HepG2 (cell line): ENCODE measurements at regions not wholly inside any gene's neighbourhood (a gene's known extent, or its start where the extent isn't known, plus 50 kb on each side); places are given as distances from the start of the nearest gene placed in this dataset.

Experiments
- ATAC-seq: fragments of 200-7000 bp; cut with Tn5 transposase; 3 replicates; pipeline ENCODE4 v1.9.1; 2020; ENCODE audit warnings: mild to moderate bottlenecking, moderate library complexity
- BruUV-seq: library from RNA; stranded (reverse); fragments of 400-500 nt; replicated peaks from 2 replicates; lab custom pipeline; 2021; lab: Mats Ljungman, UMichigan
- CTCF ChIA-PET: fragments of 300-600 bp; formaldehyde crosslinking; extraction: SDS; loops from one replicate; lab custom pipeline; 2021; ENCODE audit warnings: low total read pairs, inconsistent platforms, low intra/inter-chr PET ratio; lab: Yijun Ruan, JAX
- POLR2A ChIA-PET: fragments of 350-600 bp; sonication (Branson Sonifier 250); formaldehyde crosslinking; loops from one replicate; lab custom pipeline; 2020; ENCODE audit warnings: antibody characterized with exemption, inconsistent platforms; lab: Yijun Ruan, JAX
- DNase-seq: peaks from one replicate; pipeline ENCODE4 v3.0.0-alpha.2; 2015; ENCODE audit warnings: low spot score
- FAIRE-seq: peaks from 3 replicates; lab custom pipeline; 2011; peaks lifted over from hg19 to GRCh38; lab: Jason Lieb, UNC
- H2AFZ ChIP-seq: one replicate; pipeline ENCODE4 v1.6.1; 2011; ENCODE audit warnings: low read length, inconsistent platforms
- H3K27ac ChIP-seq: fragments of 300-600 bp; 3 replicates; pipeline ENCODE4 v1.8.0; 2011; ENCODE audit warnings: mixed run types, mild to moderate bottlenecking, mixed read lengths, low read length, inconsistent platforms; ENCODE audit not compliant: insufficient read depth; ENCODE audit errors: extremely low read length
- H3K27me3 ChIP-seq, 2 experiments: fragments of 200-600 bp in 1 of 2; 2 replicates in 1 of 2; 3 replicates in 1 of 2; pipeline versions ENCODE4 v1.6.0 to v1.8.0; 2011; ENCODE audit warnings: low read length in 2 of 2, mild to moderate bottlenecking in 2 of 2, moderate library complexity in 2 of 2, inconsistent platforms in 1 of 2; ENCODE audit not compliant: insufficient read depth in 2 of 2, control insufficient read depth in 1 of 2
- H3K36me3 ChIP-seq, 2 experiments: fragments of 200-600 bp in 1 of 2; replicated peaks in 1 of 2; 2 replicates in 1 of 2; 3 replicates in 1 of 2; pipeline versions ENCODE4 v1.5.1 to v1.8.0; 2011; ENCODE audit warnings: low read length in 2 of 2, inconsistent platforms in 1 of 2; ENCODE audit not compliant: insufficient read depth in 2 of 2, control insufficient read depth in 1 of 2
- H3K4me1 ChIP-seq: 2 replicates; pipeline ENCODE4 v1.5.1; 2012; ENCODE audit warnings: low read length, inconsistent platforms; ENCODE audit not compliant: insufficient read depth
- H3K4me2 ChIP-seq: 2 replicates; pipeline ENCODE4 v1.6.0; 2011; ENCODE audit warnings: low read depth, low read length, inconsistent platforms
- H3K4me3 ChIP-seq, 3 experiments: fragments of 200-600 bp in 1 of 3; sonication (generic), shearing (Covaris generic) in 1 of 3; replicated peaks in 1 of 3; 2 replicates each; pipeline ENCODE4 v1.5.1; 2011 to 2016; ENCODE audit warnings: low read length in 3 of 3, inconsistent platforms in 2 of 3, low read depth in 2 of 3, mild to moderate bottlenecking in 2 of 3, control low read depth in 1 of 3, mixed read lengths in 1 of 3; ENCODE audit not compliant: insufficient read depth in 1 of 3
- H3K79me2 ChIP-seq: one replicate; pipeline ENCODE4 v1.6.1; 2011; ENCODE audit warnings: low read length, inconsistent platforms; ENCODE audit not compliant: insufficient read depth
- H3K9ac ChIP-seq: 2 replicates; pipeline ENCODE4 v1.6.0; 2011; ENCODE audit warnings: mild to moderate bottlenecking, low read depth, low read length, inconsistent platforms; ENCODE audit not compliant: insufficient read depth
- H3K9me3 ChIP-seq: 2 replicates; pipeline ENCODE4 v1.5.1; 2012; ENCODE audit warnings: mild to moderate bottlenecking, low read length
- H4K20me1 ChIP-seq: 2 replicates; pipeline ENCODE4 v1.6.0; 2011; ENCODE audit warnings: inconsistent platforms, mild to moderate bottlenecking, low read length, moderate library complexity; ENCODE audit not compliant: insufficient read depth
- ARNT ChIP-seq: fragments of 450-650 bp; IDR thresholded peaks from 2 replicates; pipeline ENCODE4 v1.6.1; 2017
- IRX3 ChIP-seq: sonication (generic); formaldehyde crosslinking; IDR thresholded peaks from 2 replicates; pipeline ENCODE4 v1.8.1; 2023; ENCODE audit warnings: mild to moderate bottlenecking, low read depth, missing genetic modification reagents, borderline replicate concordance
- MXD4 ChIP-seq: IDR thresholded peaks from 2 replicates; pipeline ENCODE4 v1.6.1; 2016; ENCODE audit warnings: mild to moderate bottlenecking, missing biosample characterization, missing genetic modification reagents
- NBN ChIP-seq: fragments of 450-650 bp; conservative IDR thresholded peaks from 2 replicates; pipeline ENCODE4 v1.6.1; 2017
- PAF1 ChIP-seq: IDR thresholded peaks from 2 replicates; pipeline ENCODE4 v1.6.1; 2016; ENCODE audit warnings: missing genetic modification reagents, missing compliant biosample characterization
- SMAD3 ChIP-seq: sonication (generic); formaldehyde crosslinking; IDR thresholded peaks from 2 replicates; pipeline ENCODE4 v1.4.0; 2020; ENCODE audit warnings: missing genetic modification reagents
- SMARCE1 ChIP-seq: fragments of 450-650 bp; IDR thresholded peaks from 2 replicates; pipeline ENCODE4 v1.6.1; 2017; ENCODE audit warnings: borderline replicate concordance
- TFDP2 ChIP-seq: sonication (generic); formaldehyde crosslinking; IDR thresholded peaks from 2 replicates; pipeline ENCODE4 v1.4.0; 2020; ENCODE audit warnings: missing genetic modification reagents
- ZFP62 ChIP-seq: sonication (generic); formaldehyde crosslinking; IDR thresholded peaks from 2 replicates; pipeline ENCODE4 v1.4.0; 2020; ENCODE audit warnings: missing genetic modification reagents
- ZNF180 ChIP-seq: sonication (generic); formaldehyde crosslinking; IDR thresholded peaks from 2 replicates; pipeline ENCODE4 v1.4.0; 2020; ENCODE audit warnings: low read depth, missing genetic modification reagents, borderline replicate concordance
- ZNF569 ChIP-seq: sonication (generic); formaldehyde crosslinking; IDR thresholded peaks from 2 replicates; pipeline ENCODE4 v1.5.0; 2020; ENCODE audit warnings: mild to moderate bottlenecking, missing genetic modification reagents, moderate library complexity, borderline replicate concordance
- ZNF703 ChIP-seq: sonication (generic); formaldehyde crosslinking; IDR thresholded peaks from 2 replicates; pipeline ENCODE4 v1.5.1; 2020; ENCODE audit warnings: missing genetic modification reagents, mild to moderate bottlenecking, moderate library complexity, borderline replicate concordance
- WGBS: methylation state at CpG from one replicate; pipeline ENCODE4 v1.1.6; 2017; ENCODE audit warnings: low lambda C conversion rate; 5-methylcytosine and 5-hydroxymethylcytosine counted together
- in situ Hi-C: cut with HindIII; loops from 2 replicates; pipeline ENCODE4 v1.10.0; 2017; ENCODE audit warnings: low pct_unique_long_range_greater_than_20kb; ENCODE audit not compliant: extremely low pct_ligation_motif_present
- intact Hi-C: fragments of 100-400 bp; cut with micrococcal nuclease; formaldehyde crosslinking; loops from one replicate; pipeline ENCODE4 v1.10.0; 2022; ENCODE audit not compliant: unreplicated experiment
- TF ChIP-seq, protein P1 (sequence below): sonication (generic); formaldehyde crosslinking; IDR thresholded peaks from 2 replicates; pipeline ENCODE4 v1.5.0; 2020; ENCODE audit warnings: mild to moderate bottlenecking, missing genetic modification reagents
- TF ChIP-seq, protein P2 (sequence below): IDR thresholded peaks from 2 replicates; pipeline ENCODE4 v1.6.1; 2018; ENCODE audit warnings: missing genetic modification reagents, mild to moderate bottlenecking, missing compliant biosample characterization

GRCh38 chr4:14131335-14131734 is 503.8 kb upstream of the BOD1L1 start:
- Histone ChIP-seq H2AFZ (no peak overlapping the region), H3K4me2 (no peak overlapping the region), H3K9me3 (peaks cover 88% of the 10 kb centered on the region), H3K9ac (no peak overlapping the region), H3K4me1 (no peaks in the 10 kb centered on the region), H4K20me1 (no peaks in the 10 kb centered on the region), H3K27ac (no peak overlapping the region), H3K36me3 (no peaks in the 10 kb centered on the region), H3K27me3 (no peaks in the 10 kb centered on the region), H3K4me3 (no peak overlapping the region), H3K79me2 (no peaks in the 10 kb centered on the region)
- no TSS peak for BruUV-seq
- DNase-seq: no peak
- ChIA-PET POLR2A (no interaction called here), CTCF (no interaction called here)
- no peak for ATAC-seq
- intact Hi-C loops: no loop called here
- 5% methylated on average over 1 of the region's 1 CpG for WGBS
- no peak for FAIRE-seq
- in situ Hi-C loops: no loop called here
- TF ChIP-seq NBN: no peak
- no peak for TF ChIP-seq IRX3
- TF ChIP-seq SMARCE1: no peak
- TF ChIP-seq ZNF180 (CRISPR knock-in tag): no peak
- TF ChIP-seq, protein P1, sequence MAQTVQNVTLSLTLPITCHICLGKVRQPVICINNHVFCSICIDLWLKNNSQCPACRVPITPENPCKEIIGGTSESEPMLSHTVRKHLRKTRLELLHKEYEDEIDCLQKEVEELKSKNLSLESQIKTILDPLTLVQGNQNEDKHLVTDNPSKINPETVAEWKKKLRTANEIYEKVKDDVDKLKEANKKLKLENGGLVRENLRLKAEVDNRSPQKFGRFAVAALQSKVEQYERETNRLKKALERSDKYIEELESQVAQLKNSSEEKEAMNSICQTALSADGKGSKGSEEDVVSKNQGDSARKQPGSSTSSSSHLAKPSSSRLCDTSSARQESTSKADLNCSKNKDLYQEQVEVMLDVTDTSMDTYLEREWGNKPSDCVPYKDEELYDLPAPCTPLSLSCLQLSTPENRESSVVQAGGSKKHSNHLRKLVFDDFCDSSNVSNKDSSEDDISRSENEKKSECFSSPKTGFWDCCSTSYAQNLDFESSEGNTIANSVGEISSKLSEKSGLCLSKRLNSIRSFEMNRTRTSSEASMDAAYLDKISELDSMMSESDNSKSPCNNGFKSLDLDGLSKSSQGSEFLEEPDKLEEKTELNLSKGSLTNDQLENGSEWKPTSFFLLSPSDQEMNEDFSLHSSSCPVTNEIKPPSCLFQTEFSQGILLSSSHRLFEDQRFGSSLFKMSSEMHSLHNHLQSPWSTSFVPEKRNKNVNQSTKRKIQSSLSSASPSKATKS (CRISPR knock-in tag): no peak
- TF ChIP-seq ARNT: no peak
- no peak for TF ChIP-seq ZNF703
- no peak for TF ChIP-seq SMAD3
- TF ChIP-seq TFDP2 (CRISPR knock-in tag): no peak
- TF ChIP-seq ZFP62 (CRISPR knock-in tag): no peak
- no peak for TF ChIP-seq MXD4 (CRISPR knock-in tag)
- TF ChIP-seq PAF1 (CRISPR knock-in tag): no peak
- TF ChIP-seq, protein P2, sequence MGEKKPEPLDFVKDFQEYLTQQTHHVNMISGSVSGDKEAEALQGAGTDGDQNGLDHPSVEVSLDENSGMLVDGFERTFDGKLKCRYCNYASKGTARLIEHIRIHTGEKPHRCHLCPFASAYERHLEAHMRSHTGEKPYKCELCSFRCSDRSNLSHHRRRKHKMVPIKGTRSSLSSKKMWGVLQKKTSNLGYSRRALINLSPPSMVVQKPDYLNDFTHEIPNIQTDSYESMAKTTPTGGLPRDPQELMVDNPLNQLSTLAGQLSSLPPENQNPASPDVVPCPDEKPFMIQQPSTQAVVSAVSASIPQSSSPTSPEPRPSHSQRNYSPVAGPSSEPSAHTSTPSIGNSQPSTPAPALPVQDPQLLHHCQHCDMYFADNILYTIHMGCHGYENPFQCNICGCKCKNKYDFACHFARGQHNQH (CRISPR knock-in tag): no peak
- no peak for TF ChIP-seq ZNF569 (CRISPR knock-in tag)
